GM06990 (cell line): ENCODE measurements at regions not wholly inside any gene's neighbourhood (a gene's known extent, or its start where the extent isn't known, plus 50 kb on each side); places are given as distances from the start of the nearest gene placed in this dataset.

Experiments
- DNase-seq: peaks from one replicate; pipeline ENCODE4 v3.0.0-alpha.2; 2011; ENCODE audit not compliant: insufficient read length; ENCODE audit errors: extremely low read depth
- H3K27me3 ChIP-seq: replicated peaks from 2 replicates; pipeline ENCODE4 v1.6.0; 2011; ENCODE audit warnings: low read length; ENCODE audit not compliant: control insufficient read depth, insufficient read depth
- H3K36me3 ChIP-seq: 2 replicates; pipeline ENCODE4 v1.5.1; 2011; ENCODE audit warnings: low read length; ENCODE audit not compliant: control insufficient read depth, insufficient read depth
- H3K4me3 ChIP-seq: replicated peaks from 2 replicates; pipeline ENCODE4 v1.5.1; 2011; ENCODE audit warnings: low read depth, mild to moderate bottlenecking, control low read depth, low read length
- TF ChIP-seq, protein P1 (sequence below): IDR thresholded peaks from 2 replicates; pipeline ENCODE4 v1.5.1; 2011; ENCODE audit warnings: low read length, control low read depth, mild to moderate bottlenecking, inconsistent platforms; ENCODE audit not compliant: insufficient read depth, poor library complexity, severe bottlenecking

DNA sequence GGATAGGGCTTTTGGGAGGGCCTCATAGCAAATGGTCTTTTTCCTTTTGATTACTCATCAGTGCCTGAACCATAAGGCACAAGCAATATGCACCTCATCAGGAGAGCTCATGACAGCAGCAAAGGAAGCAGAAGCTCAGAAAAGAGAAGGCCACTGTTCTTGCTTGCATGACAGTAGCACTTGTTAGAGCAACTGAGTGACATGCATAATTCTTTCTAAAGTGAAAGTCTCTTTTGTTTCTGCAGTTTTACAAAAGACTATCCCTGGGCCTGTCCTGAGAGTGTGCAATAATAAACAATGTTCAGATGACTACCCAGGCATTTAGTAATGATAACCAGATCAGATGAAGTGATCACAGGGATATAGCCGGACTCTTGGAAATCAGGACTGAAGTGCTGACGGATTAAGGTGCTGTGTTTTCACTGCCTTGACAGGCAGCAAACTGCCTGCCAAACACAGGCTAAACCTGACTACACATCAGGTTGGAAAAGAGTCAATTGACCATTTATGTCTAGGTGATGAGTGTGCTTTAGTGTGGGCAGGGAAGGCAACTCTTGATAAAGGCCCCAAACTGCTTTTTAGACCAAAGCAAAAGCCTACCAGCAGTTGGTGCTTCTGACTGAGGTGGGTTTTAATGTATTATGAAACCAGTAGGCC is 1860.3 kb downstream of the TP53TG3F start:
- Histone ChIP-seq H3K27me3 (no peaks in the 10 kb centered on the region), H3K4me3 (no peak overlapping the region), H3K36me3 (no peaks in the 10 kb centered on the region)
- no peak for DNase-seq
- TF ChIP-seq, protein P1, sequence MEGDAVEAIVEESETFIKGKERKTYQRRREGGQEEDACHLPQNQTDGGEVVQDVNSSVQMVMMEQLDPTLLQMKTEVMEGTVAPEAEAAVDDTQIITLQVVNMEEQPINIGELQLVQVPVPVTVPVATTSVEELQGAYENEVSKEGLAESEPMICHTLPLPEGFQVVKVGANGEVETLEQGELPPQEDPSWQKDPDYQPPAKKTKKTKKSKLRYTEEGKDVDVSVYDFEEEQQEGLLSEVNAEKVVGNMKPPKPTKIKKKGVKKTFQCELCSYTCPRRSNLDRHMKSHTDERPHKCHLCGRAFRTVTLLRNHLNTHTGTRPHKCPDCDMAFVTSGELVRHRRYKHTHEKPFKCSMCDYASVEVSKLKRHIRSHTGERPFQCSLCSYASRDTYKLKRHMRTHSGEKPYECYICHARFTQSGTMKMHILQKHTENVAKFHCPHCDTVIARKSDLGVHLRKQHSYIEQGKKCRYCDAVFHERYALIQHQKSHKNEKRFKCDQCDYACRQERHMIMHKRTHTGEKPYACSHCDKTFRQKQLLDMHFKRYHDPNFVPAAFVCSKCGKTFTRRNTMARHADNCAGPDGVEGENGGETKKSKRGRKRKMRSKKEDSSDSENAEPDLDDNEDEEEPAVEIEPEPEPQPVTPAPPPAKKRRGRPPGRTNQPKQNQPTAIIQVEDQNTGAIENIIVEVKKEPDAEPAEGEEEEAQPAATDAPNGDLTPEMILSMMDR, result no peak

DNA sequence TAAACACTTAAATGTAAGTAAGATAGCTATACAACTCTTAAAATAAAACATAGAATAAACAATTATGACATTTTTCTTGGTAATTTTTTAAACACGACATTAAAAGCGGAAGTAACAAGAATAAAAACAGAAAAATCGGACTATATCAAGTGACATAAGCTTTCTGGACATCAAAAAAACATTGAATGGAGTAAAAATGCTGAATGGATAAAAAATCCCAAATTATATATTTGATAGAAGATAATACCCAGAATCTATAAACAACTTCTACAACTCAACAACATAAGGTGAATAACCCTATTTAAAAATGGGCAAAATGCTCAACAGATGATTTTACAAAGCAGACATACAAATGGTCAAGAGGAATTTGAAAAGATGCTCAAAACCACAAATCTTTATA is 1866.5 kb downstream of the TP53TG3F start:
- TF ChIP-seq, protein P1, result no peak
- Histone ChIP-seq H3K4me3 (no peak overlapping the region), H3K27me3 (no peaks in the 10 kb centered on the region), H3K36me3 (no peaks in the 10 kb centered on the region)
- no peak for DNase-seq

DNA sequence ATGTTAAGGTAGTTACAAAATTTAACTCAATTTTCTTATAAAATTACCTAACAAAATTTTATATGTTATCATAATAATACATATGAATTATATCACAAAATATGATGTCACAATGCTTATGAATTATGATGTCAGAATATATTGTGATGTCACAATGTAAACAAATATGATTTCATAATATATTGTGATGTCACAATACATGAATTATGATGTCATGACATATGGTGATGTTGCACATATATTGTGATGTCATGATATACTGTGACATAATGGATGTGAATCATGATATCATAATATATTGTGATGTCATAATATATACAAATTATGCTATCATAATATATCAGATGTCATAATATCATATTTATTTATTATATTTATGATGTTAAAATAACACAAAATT is 1879.9 kb downstream of the TP53TG3F start:
- TF ChIP-seq, protein P1, result no peak
- no peak for DNase-seq
- H3K27me3 ChIP-seq, result no peaks in the 10 kb centered on the region
- H3K4me3 ChIP-seq, result no peak overlapping the region
- H3K36me3 ChIP-seq, result no peaks in the 10 kb centered on the region

DNA sequence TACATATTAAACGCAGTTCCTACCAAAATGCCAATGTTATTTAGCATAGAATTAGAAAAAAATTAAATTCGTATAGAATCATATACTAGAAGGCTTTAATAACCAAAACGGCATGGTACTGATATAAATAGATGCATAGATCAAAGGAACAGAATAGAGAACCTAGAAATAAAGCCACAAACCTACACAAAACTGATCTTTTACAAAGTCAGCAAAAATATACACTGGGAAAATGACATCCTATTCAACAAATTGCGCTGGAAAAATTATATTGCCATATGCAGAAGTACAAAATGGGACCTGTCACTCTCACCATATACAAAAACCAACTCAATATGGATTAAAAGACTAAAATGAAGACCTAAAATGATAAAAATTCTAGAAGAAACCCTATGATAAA is 1882.6 kb downstream of the TP53TG3F start:
- Histone ChIP-seq H3K27me3 (no peaks in the 10 kb centered on the region), H3K4me3 (no peak overlapping the region), H3K36me3 (no peaks in the 10 kb centered on the region)
- DNase-seq, result no peak
- TF ChIP-seq, protein P1, result no peak

DNA sequence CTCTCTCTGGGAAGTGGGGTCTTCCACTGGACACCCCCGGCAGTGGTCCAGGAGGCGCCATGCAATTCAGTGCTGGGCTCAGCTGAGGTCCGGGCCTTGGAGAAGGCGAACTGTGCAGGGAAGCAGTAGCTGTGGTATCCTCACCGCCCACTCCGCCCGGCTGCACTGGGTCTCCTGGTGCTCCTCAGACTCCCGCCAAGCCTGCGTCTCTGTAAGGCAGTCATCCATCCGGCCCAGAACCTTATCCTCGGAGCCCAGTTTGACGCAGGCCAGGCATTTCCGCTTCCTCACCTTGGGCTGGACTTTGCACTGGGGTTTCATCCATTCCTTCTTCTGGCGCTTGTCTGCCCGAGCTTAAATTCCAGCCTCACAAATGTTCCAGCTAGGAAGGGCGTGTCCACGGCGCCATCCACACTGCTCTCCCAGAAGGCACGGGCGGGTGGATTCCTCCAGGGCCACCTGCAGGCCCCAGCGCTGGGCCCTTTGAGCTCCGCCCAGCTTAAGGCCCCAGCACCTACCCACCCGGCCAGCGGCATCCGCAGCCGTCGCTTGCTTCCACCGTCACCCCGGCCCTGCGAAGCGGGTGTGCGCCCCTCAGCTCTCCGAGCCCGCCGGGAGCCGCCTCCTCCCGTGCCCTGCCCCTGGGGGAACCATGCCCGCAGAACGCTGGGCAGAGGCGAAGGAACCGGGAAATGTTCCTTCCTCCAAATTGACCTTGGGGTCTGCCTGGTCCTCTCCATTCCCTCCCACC is 1884.8 kb downstream of the TP53TG3F start:
- Histone ChIP-seq H3K36me3 (no peaks in the 10 kb centered on the region), H3K27me3 (no peaks in the 10 kb centered on the region), H3K4me3 (no peak overlapping the region)
- DNase-seq, result no peak
- TF ChIP-seq, protein P1, result no peak
